SK-N-SH treated with all-trans-retinoic acid at 6 μM for 48 hours (cell line): ENCODE measurements at regions not wholly inside any gene's neighbourhood (a gene's known extent, or its start where the extent isn't known, plus 50 kb on each side); places are given as distances from the start of the nearest gene placed in this dataset.

Experiments
- ATAC-seq: fragments of 200-7000 bp; cut with Tn5 transposase; 3 replicates; pipeline ENCODE4 v1.9.1; 2020; ENCODE audit warnings: mild to moderate bottlenecking, moderate library complexity
- ARNTL ChIP-seq: fragments of 450-650 bp; formaldehyde crosslinking; IDR thresholded peaks from 2 replicates; pipeline ENCODE4 v1.5.0; 2020; ENCODE audit warnings: low read depth, mild to moderate bottlenecking, moderate library complexity, borderline replicate concordance
- BACH2 ChIP-seq: fragments of 250-450 bp; sonication (Bioruptor Pico); IDR thresholded peaks from 2 replicates; pipeline ENCODE4 v1.9.0; 2021; ENCODE audit warnings: mild to moderate bottlenecking, borderline replicate concordance
- CSDC2 ChIP-seq: fragments of 250-450 bp; sonication (Bioruptor Pico); IDR thresholded peaks from 2 replicates; pipeline ENCODE4 v1.5.0; 2020; ENCODE audit warnings: mild to moderate bottlenecking, moderate library complexity
- ESRRG ChIP-seq: fragments of 250-450 bp; sonication (Bioruptor Pico); IDR thresholded peaks from 2 replicates; pipeline ENCODE4 v1.6.1; 2021; ENCODE audit warnings: mild to moderate bottlenecking
- GLIS3 ChIP-seq: fragments of 250-450 bp; sonication (Bioruptor Pico); IDR thresholded peaks from 2 replicates; pipeline ENCODE4 v1.5.0; 2020; ENCODE audit warnings: mild to moderate bottlenecking, moderate library complexity
- ISL1 ChIP-seq: fragments of 250-450 bp; sonication (Bioruptor Pico); IDR thresholded peaks from 2 replicates; pipeline ENCODE4 v2.1.2; 2022; ENCODE audit warnings: mild to moderate bottlenecking, moderate library complexity
- OSR1 ChIP-seq: fragments of 250-450 bp; sonication (Bioruptor Pico); IDR thresholded peaks from 2 replicates; pipeline ENCODE4 v1.8.0; 2022; ENCODE audit warnings: moderate library complexity, mild to moderate bottlenecking, inconsistent platforms
- PPARA ChIP-seq: fragments of 250-450 bp; sonication (Bioruptor Pico); IDR thresholded peaks from 2 replicates; pipeline ENCODE4 v1.5.0; 2020; ENCODE audit warnings: mild to moderate bottlenecking, borderline replicate concordance
- RARB ChIP-seq: fragments of 250-450 bp; sonication (Bioruptor Pico); IDR thresholded peaks from 2 replicates; pipeline ENCODE4 v1.8.0; 2021; ENCODE audit warnings: mild to moderate bottlenecking, moderate library complexity
- SNAI2 ChIP-seq: fragments of 250-450 bp; sonication (Bioruptor Pico); IDR thresholded peaks from 2 replicates; pipeline ENCODE4 v1.5.0; 2020; ENCODE audit warnings: mild to moderate bottlenecking, moderate library complexity
- TCF4 ChIP-seq: fragments of 250-450 bp; sonication (Bioruptor Pico); IDR thresholded peaks from 2 replicates; pipeline ENCODE4 v1.8.0; 2021; ENCODE audit warnings: mild to moderate bottlenecking, moderate library complexity, borderline replicate concordance
- TOX ChIP-seq: fragments of 250-450 bp; sonication (Bioruptor Pico); IDR thresholded peaks from 2 replicates; pipeline ENCODE4 v1.8.0; 2021; ENCODE audit warnings: mild to moderate bottlenecking, moderate library complexity, borderline replicate concordance
- ZC3H10 ChIP-seq: fragments of 250-450 bp; sonication (Bioruptor Pico); IDR thresholded peaks from 2 replicates; pipeline ENCODE4 v1.5.1; 2021; ENCODE audit warnings: mild to moderate bottlenecking, moderate library complexity
- ZFP3 ChIP-seq: fragments of 250-450 bp; sonication (Bioruptor Pico); IDR thresholded peaks from 2 replicates; pipeline ENCODE4 v1.5.0; 2020; ENCODE audit warnings: mild to moderate bottlenecking, moderate library complexity
- ZFP30 ChIP-seq: fragments of 450-650 bp; formaldehyde crosslinking; IDR thresholded peaks from 2 replicates; pipeline ENCODE4 v1.5.0; 2022; ENCODE audit warnings: mild to moderate bottlenecking, moderate library complexity
- ZNF565 ChIP-seq: fragments of 450-650 bp; formaldehyde crosslinking; conservative IDR thresholded peaks from 2 replicates; pipeline ENCODE4 v1.5.0; 2020; ENCODE audit warnings: low read depth, mild to moderate bottlenecking, moderate library complexity
- ZNF70 ChIP-seq: fragments of 450-650 bp; formaldehyde crosslinking; IDR thresholded peaks from 2 replicates; pipeline ENCODE4 v1.5.0; 2020; ENCODE audit warnings: mild to moderate bottlenecking, moderate library complexity
- ZNF8 ChIP-seq: fragments of 450-650 bp; formaldehyde crosslinking; IDR thresholded peaks from 2 replicates; pipeline ENCODE4 v1.5.0; 2020; ENCODE audit warnings: mild to moderate bottlenecking, moderate library complexity
- TF ChIP-seq, protein P1 (sequence below): fragments of 250-450 bp; sonication (Bioruptor Pico); IDR thresholded peaks from 2 replicates; pipeline ENCODE4 v1.5.0; 2020; ENCODE audit warnings: mild to moderate bottlenecking, moderate library complexity
- TF ChIP-seq, protein P2 (sequence below): fragments of 250-450 bp; sonication (Bioruptor Pico); IDR thresholded peaks from 2 replicates; pipeline ENCODE4 v1.8.0; 2020; ENCODE audit warnings: mild to moderate bottlenecking, moderate library complexity, borderline replicate concordance
- TF ChIP-seq, protein P3 (sequence below): fragments of 250-450 bp; sonication (Bioruptor Pico); IDR thresholded peaks from 2 replicates; pipeline ENCODE4 v1.5.1; 2021; ENCODE audit warnings: mild to moderate bottlenecking, moderate library complexity
- TF ChIP-seq, protein P4 (sequence below): fragments of 250-450 bp; sonication (Bioruptor Pico); IDR thresholded peaks from 2 replicates; pipeline ENCODE4 v1.5.1; 2020; ENCODE audit warnings: low read depth, mild to moderate bottlenecking, moderate library complexity
- TF ChIP-seq, protein P5 (sequence below): fragments of 250-450 bp; sonication (Bioruptor Pico); IDR thresholded peaks from 2 replicates; pipeline ENCODE4 v1.8.0; 2021; ENCODE audit warnings: low read depth, mild to moderate bottlenecking, moderate library complexity, borderline replicate concordance

DNA sequence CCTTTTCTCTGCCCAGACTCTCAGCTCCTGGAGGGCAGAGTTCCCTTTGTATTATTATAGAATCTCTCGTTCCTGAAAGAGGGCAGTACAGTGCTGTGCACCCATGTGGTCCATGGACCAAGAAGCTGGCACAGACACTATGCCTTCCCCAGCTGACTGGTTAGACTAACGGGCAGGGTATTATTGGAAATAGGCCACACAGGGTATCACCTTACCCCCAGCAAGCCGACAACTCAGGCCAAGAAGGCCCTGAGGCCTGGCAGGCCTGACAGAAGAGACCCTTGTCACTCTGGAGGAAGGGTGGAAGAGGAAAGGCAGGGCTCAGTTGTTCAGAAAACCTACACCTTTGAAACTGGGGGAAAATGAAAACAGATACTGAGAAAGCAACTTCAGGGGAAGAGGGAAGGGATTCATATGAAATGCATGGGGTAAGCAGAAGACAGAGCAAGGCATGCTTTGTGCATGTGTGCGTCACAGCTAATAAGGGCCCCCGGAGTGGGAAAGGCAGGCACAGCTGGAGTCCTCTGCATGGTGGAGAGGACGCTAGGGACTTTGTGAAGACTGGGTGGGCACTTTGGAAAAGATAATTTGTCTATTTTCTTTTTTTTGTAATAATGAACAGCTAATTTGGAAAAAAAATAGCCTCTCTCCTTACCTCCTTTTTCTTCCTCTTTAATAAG is 476.8 kb upstream of the CELF4 start:
- no peak for ATAC-seq
- TF ChIP-seq SNAI2 (CRISPR knock-in tag) (no peak), ZNF8 (CRISPR knock-in tag) (no peak), ZNF70 (CRISPR knock-in tag) (no peak), PPARA (no peak), ZNF565 (CRISPR knock-in tag) (no peak), RARB (no peak), ARNTL (no peak), TCF4 (CRISPR knock-in tag) (no peak), GLIS3 (CRISPR knock-in tag) (no peak), ZFP30 (no peak), ZFP3 (CRISPR knock-in tag) (no peak), ZC3H10 (CRISPR knock-in tag) (no peak), ESRRG (no peak), CSDC2 (CRISPR knock-in tag) (no peak)
- TF ChIP-seq, protein P1, sequence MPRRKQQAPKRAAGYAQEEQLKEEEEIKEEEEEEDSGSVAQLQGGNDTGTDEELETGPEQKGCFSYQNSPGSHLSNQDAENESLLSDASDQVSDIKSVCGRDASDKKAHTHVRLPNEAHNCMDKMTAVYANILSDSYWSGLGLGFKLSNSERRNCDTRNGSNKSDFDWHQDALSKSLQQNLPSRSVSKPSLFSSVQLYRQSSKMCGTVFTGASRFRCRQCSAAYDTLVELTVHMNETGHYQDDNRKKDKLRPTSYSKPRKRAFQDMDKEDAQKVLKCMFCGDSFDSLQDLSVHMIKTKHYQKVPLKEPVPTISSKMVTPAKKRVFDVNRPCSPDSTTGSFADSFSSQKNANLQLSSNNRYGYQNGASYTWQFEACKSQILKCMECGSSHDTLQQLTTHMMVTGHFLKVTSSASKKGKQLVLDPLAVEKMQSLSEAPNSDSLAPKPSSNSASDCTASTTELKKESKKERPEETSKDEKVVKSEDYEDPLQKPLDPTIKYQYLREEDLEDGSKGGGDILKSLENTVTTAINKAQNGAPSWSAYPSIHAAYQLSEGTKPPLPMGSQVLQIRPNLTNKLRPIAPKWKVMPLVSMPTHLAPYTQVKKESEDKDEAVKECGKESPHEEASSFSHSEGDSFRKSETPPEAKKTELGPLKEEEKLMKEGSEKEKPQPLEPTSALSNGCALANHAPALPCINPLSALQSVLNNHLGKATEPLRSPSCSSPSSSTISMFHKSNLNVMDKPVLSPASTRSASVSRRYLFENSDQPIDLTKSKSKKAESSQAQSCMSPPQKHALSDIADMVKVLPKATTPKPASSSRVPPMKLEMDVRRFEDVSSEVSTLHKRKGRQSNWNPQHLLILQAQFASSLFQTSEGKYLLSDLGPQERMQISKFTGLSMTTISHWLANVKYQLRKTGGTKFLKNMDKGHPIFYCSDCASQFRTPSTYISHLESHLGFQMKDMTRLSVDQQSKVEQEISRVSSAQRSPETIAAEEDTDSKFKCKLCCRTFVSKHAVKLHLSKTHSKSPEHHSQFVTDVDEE, result no peak
- TF ChIP-seq, protein P2, sequence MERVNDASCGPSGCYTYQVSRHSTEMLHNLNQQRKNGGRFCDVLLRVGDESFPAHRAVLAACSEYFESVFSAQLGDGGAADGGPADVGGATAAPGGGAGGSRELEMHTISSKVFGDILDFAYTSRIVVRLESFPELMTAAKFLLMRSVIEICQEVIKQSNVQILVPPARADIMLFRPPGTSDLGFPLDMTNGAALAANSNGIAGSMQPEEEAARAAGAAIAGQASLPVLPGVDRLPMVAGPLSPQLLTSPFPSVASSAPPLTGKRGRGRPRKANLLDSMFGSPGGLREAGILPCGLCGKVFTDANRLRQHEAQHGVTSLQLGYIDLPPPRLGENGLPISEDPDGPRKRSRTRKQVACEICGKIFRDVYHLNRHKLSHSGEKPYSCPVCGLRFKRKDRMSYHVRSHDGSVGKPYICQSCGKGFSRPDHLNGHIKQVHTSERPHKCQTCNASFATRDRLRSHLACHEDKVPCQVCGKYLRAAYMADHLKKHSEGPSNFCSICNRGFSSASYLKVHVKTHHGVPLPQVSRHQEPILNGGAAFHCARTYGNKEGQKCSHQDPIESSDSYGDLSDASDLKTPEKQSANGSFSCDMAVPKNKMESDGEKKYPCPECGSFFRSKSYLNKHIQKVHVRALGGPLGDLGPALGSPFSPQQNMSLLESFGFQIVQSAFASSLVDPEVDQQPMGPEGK (CRISPR knock-in tag), result no peak
- TF ChIP-seq, protein P3, sequence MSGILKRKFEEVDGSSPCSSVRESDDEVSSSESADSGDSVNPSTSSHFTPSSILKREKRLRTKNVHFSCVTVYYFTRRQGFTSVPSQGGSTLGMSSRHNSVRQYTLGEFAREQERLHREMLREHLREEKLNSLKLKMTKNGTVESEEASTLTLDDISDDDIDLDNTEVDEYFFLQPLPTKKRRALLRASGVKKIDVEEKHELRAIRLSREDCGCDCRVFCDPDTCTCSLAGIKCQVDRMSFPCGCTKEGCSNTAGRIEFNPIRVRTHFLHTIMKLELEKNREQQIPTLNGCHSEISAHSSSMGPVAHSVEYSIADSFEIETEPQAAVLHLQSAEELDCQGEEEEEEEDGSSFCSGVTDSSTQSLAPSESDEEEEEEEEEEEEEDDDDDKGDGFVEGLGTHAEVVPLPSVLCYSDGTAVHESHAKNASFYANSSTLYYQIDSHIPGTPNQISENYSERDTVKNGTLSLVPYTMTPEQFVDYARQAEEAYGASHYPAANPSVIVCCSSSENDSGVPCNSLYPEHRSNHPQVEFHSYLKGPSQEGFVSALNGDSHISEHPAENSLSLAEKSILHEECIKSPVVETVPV (CRISPR knock-in tag), result no peak
- TF ChIP-seq, all 23 proteins: peak for 0

DNA sequence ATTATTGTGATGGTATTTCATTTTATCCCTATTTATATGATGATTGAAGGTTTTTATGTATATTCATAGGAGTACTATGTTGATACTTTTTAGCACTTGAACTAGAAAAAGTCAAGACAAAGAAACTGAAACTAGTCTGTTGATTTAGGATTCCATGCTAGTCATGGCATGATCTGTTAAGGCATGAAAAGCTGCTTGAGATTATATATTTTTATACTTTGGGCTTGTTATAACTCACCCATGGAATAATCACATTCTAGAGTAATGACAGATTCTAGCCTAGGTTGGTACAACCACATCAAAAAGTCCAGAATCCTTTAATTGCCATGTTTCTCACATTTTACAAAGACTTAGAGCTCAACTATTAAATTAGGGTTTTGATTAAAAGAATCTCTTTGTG is 472.6 kb upstream of the CELF4 start:
- no peak for ATAC-seq
- TF ChIP-seq, protein P4, sequence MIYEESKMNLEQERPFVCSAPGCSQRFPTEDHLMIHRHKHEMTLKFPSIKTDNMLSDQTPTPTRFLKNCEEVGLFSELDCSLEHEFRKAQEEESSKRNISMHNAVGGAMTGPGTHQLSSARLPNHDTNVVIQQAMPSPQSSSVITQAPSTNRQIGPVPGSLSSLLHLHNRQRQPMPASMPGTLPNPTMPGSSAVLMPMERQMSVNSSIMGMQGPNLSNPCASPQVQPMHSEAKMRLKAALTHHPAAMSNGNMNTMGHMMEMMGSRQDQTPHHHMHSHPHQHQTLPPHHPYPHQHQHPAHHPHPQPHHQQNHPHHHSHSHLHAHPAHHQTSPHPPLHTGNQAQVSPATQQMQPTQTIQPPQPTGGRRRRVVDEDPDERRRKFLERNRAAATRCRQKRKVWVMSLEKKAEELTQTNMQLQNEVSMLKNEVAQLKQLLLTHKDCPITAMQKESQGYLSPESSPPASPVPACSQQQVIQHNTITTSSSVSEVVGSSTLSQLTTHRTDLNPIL, result no peak
- TF ChIP-seq SNAI2 (CRISPR knock-in tag), result no peak
- TF ChIP-seq, protein P3 (CRISPR knock-in tag), result no peak
- TF ChIP-seq ZC3H10 (CRISPR knock-in tag), result no peak
- TF ChIP-seq BACH2 (CRISPR knock-in tag), result no peak
- no peak for TF ChIP-seq ZFP3 (CRISPR knock-in tag)
- TF ChIP-seq ISL1 (CRISPR knock-in tag), result no peak
- TF ChIP-seq, protein P2 (CRISPR knock-in tag), result no peak
- no peak for TF ChIP-seq ESRRG
- no peak for TF ChIP-seq OSR1
- TF ChIP-seq ZNF8 (CRISPR knock-in tag), result no peak
- TF ChIP-seq ARNTL, result no peak
- TF ChIP-seq, protein P5, sequence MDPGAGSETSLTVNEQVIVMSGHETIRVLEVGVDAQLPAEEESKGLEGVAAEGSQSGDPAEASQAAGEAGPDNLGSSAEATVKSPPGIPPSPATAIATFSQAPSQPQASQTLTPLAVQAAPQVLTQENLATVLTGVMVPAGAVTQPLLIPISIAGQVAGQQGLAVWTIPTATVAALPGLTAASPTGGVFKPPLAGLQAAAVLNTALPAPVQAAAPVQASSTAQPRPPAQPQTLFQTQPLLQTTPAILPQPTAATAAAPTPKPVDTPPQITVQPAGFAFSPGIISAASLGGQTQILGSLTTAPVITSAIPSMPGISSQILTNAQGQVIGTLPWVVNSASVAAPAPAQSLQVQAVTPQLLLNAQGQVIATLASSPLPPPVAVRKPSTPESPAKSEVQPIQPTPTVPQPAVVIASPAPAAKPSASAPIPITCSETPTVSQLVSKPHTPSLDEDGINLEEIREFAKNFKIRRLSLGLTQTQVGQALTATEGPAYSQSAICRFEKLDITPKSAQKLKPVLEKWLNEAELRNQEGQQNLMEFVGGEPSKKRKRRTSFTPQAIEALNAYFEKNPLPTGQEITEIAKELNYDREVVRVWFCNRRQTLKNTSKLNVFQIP (CRISPR knock-in tag), result no peak
- TF ChIP-seq, protein P1, result no peak
- TF ChIP-seq RARB, result no peak
- TF ChIP-seq TOX (CRISPR knock-in tag), result no peak
- TF ChIP-seq, all 23 proteins: peak for 0
